Right hindlimb (tissue), 1 donor: ENCODE measurements at regions not wholly inside any gene's neighbourhood (a gene's known extent, or its start where the extent isn't known, plus 50 kb on each side); places are given as distances from the start of the nearest gene placed in this dataset.
"Not testable (repeated sequence)": the region's sequence is repeated elsewhere in the genome, so short reads cannot be mapped to it uniquely, and the experiment has no call there.

Experiments used
- DNase-seq: peaks from one replicate; pipeline ENCODE4 v3.0.0-alpha.2; 2018

DNA sequence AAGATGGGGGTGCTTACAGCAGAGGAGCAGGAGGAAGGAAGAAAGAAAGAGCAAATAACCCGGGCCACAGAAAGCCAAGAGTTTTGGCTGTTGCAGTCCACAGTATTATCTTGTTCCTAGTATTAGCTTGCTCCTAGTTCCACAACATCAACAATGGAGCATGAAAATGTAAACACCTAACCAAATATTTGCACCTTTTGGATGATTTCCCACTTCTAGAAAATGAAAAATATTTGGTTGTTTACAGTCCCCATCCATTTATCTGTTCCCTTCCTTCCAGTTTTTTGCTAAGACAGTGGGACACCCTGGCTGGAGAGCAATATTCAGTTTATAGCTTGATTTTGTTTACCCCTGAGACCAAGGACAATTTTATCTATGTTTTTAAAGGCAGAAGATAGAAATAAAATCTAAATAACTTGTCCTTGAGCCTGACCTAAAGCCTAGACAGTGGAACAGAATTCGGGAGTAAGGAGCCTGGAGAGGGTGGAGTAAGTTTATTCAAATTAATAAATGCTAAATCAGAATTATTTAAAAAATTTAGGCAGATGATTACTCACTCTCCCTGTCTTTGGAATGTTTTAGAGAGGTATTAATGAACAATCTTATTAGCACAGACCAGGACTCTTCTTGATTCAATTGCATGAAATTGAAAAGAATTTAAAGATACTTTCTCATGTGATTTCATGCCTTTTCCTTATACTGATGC is 51.6 kb downstream of the RESF1 start:
- DNase-seq = no peak

GRCh38 chr12:32012249-32012785 is 53.1 kb downstream of the RESF1 start:
- DNase-seq = no peak

DNA sequence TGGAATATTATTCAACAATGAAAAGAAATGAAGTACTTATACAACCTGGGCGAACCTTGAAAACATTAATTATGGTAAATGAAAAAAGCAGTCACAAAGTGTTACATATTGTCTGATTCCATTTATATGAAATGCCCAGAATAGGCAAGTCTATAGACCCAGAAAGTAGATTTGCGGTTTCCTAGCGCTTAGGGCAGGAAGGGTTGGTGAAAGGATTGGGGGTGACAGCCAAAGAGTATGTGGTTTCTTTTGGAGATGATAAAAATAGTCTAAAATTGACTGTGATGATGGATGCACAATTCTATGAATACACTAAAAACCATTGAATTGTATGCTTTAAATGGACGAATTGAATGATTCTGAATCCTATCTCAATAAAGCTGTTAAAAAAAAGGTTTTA is 55.8 kb downstream of the RESF1 start:
- no peak for DNase-seq

DNA sequence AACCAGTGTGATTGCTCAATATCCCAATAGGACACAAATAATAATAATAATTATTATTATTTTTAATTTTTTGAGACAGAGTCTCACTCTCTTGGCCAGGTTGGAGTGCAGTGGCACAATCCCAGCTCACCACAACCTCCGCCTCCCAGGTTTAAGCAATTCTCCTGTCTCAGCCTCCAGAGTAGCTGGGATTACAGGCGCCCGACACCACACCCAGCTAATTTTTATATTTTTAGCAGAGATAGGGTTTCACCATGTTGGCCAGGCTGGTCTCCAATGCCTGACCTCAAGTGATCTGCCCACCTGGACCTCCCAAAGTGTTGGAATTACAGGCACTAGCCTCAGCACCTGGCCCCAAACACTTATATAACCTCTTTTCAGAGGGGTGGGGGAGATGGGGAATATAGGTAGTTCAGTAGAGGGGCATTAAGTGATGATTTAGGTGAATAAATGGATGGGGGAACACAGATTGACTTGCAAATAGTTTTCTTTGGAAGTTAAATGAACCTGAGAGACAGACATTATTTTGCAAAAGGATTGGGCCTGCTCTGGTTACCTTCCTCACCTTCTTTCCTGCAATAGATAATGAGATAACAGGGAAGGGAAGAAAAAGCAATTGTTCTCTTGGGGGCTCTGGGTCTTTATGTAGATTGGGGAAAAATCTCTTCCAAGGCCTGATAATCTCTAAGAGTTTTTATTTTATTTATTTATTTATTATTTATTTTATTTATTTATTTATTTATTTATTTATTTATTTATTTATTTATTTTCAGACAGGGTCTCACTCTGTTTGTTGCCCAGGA is 57.7 kb downstream of the RESF1 start:
- DNase-seq = no peak

GRCh38 chr12:32021346-32021773 is 62.1 kb downstream of the RESF1 start:
- DNase-seq = no peak

- DNase-seq = not testable (repeated sequence)
These were observed 63.2 kb downstream of the RESF1 start for GRCh38 chr12:32022387-32022786.

- not testable (repeated sequence) for DNase-seq
These were observed 64.6 kb downstream of the RESF1 start for GRCh38 chr12:32023861-32024260.

GRCh38 chr12:32024884-32025592 is 65.8 kb downstream of the RESF1 start:
- DNase-seq = no peak

DNA sequence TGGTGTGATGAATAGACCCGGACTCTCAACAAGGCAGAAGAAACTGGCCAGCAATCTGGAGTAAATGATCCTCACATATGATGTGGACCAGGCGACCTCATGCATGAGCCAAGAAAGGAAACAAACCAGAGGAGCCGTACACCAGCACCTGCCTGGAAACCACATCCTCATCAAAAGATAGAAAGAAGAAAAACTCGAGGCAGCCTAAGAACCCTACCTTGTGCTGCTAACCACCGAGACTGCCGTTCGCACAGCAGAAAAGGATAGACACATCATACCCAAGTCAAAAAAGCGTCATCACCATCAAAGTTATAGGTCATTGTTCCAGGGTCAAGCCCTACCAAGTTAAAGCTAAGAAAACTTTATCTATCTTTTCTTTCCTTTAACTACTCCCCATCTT is 66.7 kb downstream of the RESF1 start:
- no peak for DNase-seq

GRCh38 chr12:32027684-32028365 is 68.6 kb downstream of the RESF1 start:
- no peak for DNase-seq

- DNase-seq = no peak
These were observed 70.9 kb downstream of the RESF1 start for GRCh38 chr12:32030151-32030550.

- no peak for DNase-seq
These were observed 71.5 kb downstream of the RESF1 start for GRCh38 chr12:32030676-32031075.

DNA sequence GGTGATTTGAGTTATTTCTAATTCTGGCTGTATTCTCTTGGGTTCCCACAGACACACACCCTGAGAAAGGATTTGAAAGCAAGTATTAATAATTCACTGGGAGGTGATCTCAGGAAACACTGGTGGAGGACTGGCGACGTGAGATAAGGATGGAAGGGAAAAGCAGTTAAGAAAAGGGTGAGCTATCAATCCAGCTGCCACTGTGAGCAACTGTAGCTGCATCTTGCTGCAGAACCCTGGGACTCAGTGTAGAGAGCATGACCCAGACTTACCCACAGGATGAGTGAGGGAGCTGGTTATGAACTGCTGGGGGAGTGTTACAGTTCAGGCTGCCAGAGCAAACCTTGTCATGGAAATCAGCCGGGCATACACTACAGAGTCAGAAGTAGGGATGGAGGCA is 71.9 kb downstream of the RESF1 start:
- DNase-seq = no peak

- DNase-seq = no peak
These were observed 73.1 kb downstream of the RESF1 start for GRCh38 chr12:32032205-32032810.

DNA sequence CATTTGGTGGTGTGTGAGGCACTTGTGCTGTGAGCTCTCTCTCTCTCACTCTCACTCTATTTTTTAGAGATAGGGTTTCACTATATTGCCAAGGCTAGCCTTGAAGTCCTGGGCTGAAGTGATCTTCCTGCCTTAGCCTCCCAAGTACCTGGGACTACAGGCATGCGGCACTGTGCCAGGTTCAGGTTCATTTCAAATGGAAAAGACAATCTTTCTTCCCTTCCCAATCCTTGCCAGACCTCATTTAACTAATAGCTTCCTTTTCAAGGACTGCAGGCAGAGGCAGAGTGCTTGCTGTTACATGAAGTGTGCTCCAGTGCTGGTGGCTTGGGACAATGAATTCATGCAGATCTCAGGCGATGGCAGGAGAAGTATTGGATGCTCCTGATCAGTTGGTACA is 73.2 kb upstream of the BICD1 start:
- DNase-seq = no peak

DNA sequence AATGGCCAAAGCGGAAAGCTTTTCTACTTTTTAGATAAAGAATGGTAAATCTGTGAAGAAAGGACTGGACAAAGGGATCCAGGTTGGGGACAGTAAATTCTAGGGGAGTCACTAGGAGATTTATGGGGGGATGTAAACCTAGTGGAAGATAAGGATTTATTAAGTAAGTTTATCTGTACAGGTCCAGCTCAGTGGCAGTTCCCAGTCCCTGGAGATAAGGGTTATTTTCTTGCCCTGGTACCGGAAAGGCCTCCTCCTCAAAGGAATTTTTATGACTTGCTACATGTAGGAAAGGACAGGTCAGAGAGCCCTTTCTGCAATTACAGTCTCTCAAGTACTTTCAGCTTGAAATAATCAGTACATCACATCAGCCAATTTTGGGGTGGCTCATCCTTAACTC is 72.6 kb upstream of the BICD1 start:
- no peak for DNase-seq

GRCh38 chr12:32036477-32037263 is 70.0 kb upstream of the BICD1 start:
- no peak for DNase-seq

GRCh38 chr12:32039347-32039746 is 67.3 kb upstream of the BICD1 start:
- DNase-seq = peak; percentile 68

- DNase-seq = no peak
These were observed 66.6 kb upstream of the BICD1 start for GRCh38 chr12:32039917-32040575.

GRCh38 chr12:32043928-32044549 is 62.6 kb upstream of the BICD1 start:
- no peak for DNase-seq
